GF-D8 (cell line): ENCODE measurements at regions not wholly inside any gene's neighbourhood (a gene's known extent, or its start where the extent isn't known, plus 50 kb on each side); places are given as distances from the start of the nearest gene placed in this dataset.
"Not testable (repeated sequence)": the region's sequence is repeated elsewhere in the genome, so short reads cannot be mapped to it uniquely, and the experiment has no call there.

Experiments used
- DNase-seq: peaks from one replicate; lab custom pipeline; 2025; lab: John Stamatoyannopoulos, UW

- DNase-seq = no peak
Observed at GRCh38 chr7:113783403-113783802, 135.4 kb downstream of the PPP1R3A start.

GRCh38 chr7:113775804-113776203 lies 143.0 kb downstream of the PPP1R3A start:
- no peak for DNase-seq

- no peak for DNase-seq
Observed at GRCh38 chr7:113775401-113775800, 143.4 kb downstream of the PPP1R3A start.

GRCh38 chr7:113774182-113774807 lies 144.5 kb downstream of the PPP1R3A start:
- no peak for DNase-seq

GRCh38 chr7:113770146-113770738 lies 148.6 kb downstream of the PPP1R3A start:
- DNase-seq = no peak

- DNase-seq = no peak
Observed at GRCh38 chr7:113768387-113768786, 150.4 kb downstream of the PPP1R3A start.

- DNase-seq = no peak
Observed at GRCh38 chr7:113764401-113765035, 154.3 kb downstream of the PPP1R3A start.

- no peak for DNase-seq
Observed at GRCh38 chr7:113763226-113763625, 155.6 kb downstream of the PPP1R3A start.

GRCh38 chr7:113756250-113756649 lies 162.6 kb downstream of the PPP1R3A start:
- DNase-seq = no peak

GRCh38 chr7:113752689-113753088 lies 166.1 kb downstream of the PPP1R3A start:
- no peak for DNase-seq

- DNase-seq = no peak
Observed at GRCh38 chr7:113752289-113752688, 166.5 kb downstream of the PPP1R3A start.

GRCh38 chr7:113751547-113751946 lies 167.3 kb downstream of the PPP1R3A start:
- no peak for DNase-seq

GRCh38 chr7:113748385-113748784 lies 170.4 kb downstream of the PPP1R3A start:
- DNase-seq = not testable (repeated sequence)

- DNase-seq = not testable (repeated sequence)
Observed at GRCh38 chr7:113742946-113743431, 175.8 kb downstream of the PPP1R3A start.

- no peak for DNase-seq
Observed at GRCh38 chr7:113742377-113742776, 176.4 kb downstream of the PPP1R3A start.

GRCh38 chr7:113731571-113731970 lies 187.2 kb downstream of the PPP1R3A start:
- no peak for DNase-seq

GRCh38 chr7:113730309-113730955 lies 188.4 kb downstream of the PPP1R3A start:
- DNase-seq = no peak

GRCh38 chr7:113727486-113727885 lies 191.3 kb downstream of the PPP1R3A start:
- no peak for DNase-seq

- DNase-seq = no peak
Observed at GRCh38 chr7:113722006-113722405, 196.8 kb downstream of the PPP1R3A start.

- DNase-seq = no peak
Observed at GRCh38 chr7:113717739-113718138, 201.1 kb downstream of the PPP1R3A start.

GRCh38 chr7:113715981-113716856 lies 202.6 kb downstream of the PPP1R3A start:
- no peak for DNase-seq

- DNase-seq = no peak
Observed at GRCh38 chr7:113715262-113715661, 203.5 kb downstream of the PPP1R3A start.
